22Rv1 (cell line): ENCODE measurements at regions not wholly inside any gene's neighbourhood (a gene's known extent, or its start where the extent isn't known, plus 50 kb on each side); places are given as distances from the start of the nearest gene placed in this dataset.
A peak's percentile ranks its signal among the peaks of the same experiment; 100 is the strongest.
"Not testable (repeated sequence)": the region's sequence is repeated elsewhere in the genome, so short reads cannot be mapped to it uniquely, and the experiment has no call there.

Experiments used
- H3K27ac ChIP-seq: fragments of 450-650 bp; 2 replicates; pipeline ENCODE4 v1.5.1; 2017
- CTCF ChIP-seq: fragments of 450-650 bp; IDR thresholded peaks from 2 replicates; pipeline ENCODE4 v1.5.1; 2017; ENCODE audit warnings: mild to moderate bottlenecking
- ZFX ChIP-seq: fragments of 450-650 bp; IDR thresholded peaks from 2 replicates; pipeline ENCODE4 v1.6.1; 2017; ENCODE audit warnings: antibody characterized with exemption, borderline replicate concordance

- no peak for TF ChIP-seq ZFX
- TF ChIP-seq CTCF = no peak
- H3K27ac ChIP-seq = no peak overlapping the region
These were observed 408.6 kb downstream of the JRKL start for GRCh38 chr11:96798445-96798844.

- TF ChIP-seq CTCF = no peak
- TF ChIP-seq ZFX = no peak
- no peak overlapping the region for H3K27ac ChIP-seq
These were observed 425.4 kb downstream of the JRKL start for GRCh38 chr11:96815236-96815635.

- TF ChIP-seq CTCF (no peak), ZFX (no peak)
- no peak overlapping the region for H3K27ac ChIP-seq
These were observed 427.9 kb downstream of the JRKL start for GRCh38 chr11:96817482-96818399.

GRCh38 chr11:96827164-96827563 is 437.4 kb downstream of the JRKL start:
- TF ChIP-seq CTCF = peak; percentile 17
- TF ChIP-seq ZFX = no peak
- H3K27ac ChIP-seq = no peak overlapping the region

- TF ChIP-seq ZFX (no peak), CTCF (no peak)
- H3K27ac ChIP-seq = no peak overlapping the region
These were observed 452.0 kb downstream of the JRKL start for GRCh38 chr11:96841792-96842191.

- TF ChIP-seq CTCF (no peak), ZFX (no peak)
- no peak overlapping the region for H3K27ac ChIP-seq
These were observed 452.9 kb downstream of the JRKL start for GRCh38 chr11:96842731-96843130.

- H3K27ac ChIP-seq = no peak overlapping the region
- TF ChIP-seq CTCF (no peak), ZFX (no peak)
These were observed 464.6 kb downstream of the JRKL start for GRCh38 chr11:96854425-96854824.

- H3K27ac ChIP-seq = not testable (repeated sequence)
These were observed 471.9 kb downstream of the JRKL start for GRCh38 chr11:96861722-96862121.
